Activated T-cell treated with anti-CD3 and anti-CD28 coated beads, Interleukin-2, amount 50 U/mL, for 72 hours (primary cell): ENCODE measurements at regions not wholly inside any gene's neighbourhood (a gene's known extent, or its start where the extent isn't known, plus 50 kb on each side); places are given as distances from the start of the nearest gene placed in this dataset.

Experiments used
- ATAC-seq, 2 donors: fragments of 150-1000 bp; cut with Tn5 transposase; replicated peaks in 1 of 2; 2 replicates each; pipeline ENCODE4 v1.10.0; 2021; ENCODE audit warnings: moderate library complexity in 2 of 2, mild to moderate bottlenecking in 1 of 2
- DNase-seq, 2 donors: peaks; one replicate each; pipeline ENCODE4 v3.0.0; 2021 to 2022; ENCODE audit warnings: mixed read lengths in 1 of 2
- H3K27ac Mint-ChIP-seq: one replicate; pipeline ENCODE4 v1.8.0; 2022; ENCODE audit warnings: mild to moderate bottlenecking, moderate library complexity, mixed read lengths
- H3K27me3 Mint-ChIP-seq: one replicate; pipeline ENCODE4 v1.8.0; 2022; ENCODE audit warnings: low read depth, mixed read lengths
- H3K36me3 Mint-ChIP-seq, 2 donors: one replicate each; pipeline ENCODE4 v1.8.0; 2022; ENCODE audit warnings: mixed read lengths in 2 of 2, mild to moderate bottlenecking in 1 of 2; ENCODE audit not compliant: insufficient read depth in 2 of 2
- H3K4me1 Mint-ChIP-seq: one replicate; pipeline ENCODE4 v1.8.0; 2022; ENCODE audit warnings: low read depth, mixed read lengths
- H3K4me3 Mint-ChIP-seq, 2 donors: one replicate each; pipeline ENCODE4 v1.8.0; 2022; ENCODE audit warnings: mild to moderate bottlenecking in 2 of 2, mixed read lengths in 2 of 2, moderate library complexity in 2 of 2
- H3K9me3 Mint-ChIP-seq, 2 donors: one replicate each; pipeline ENCODE4 v1.8.0; 2022; ENCODE audit warnings: mixed read lengths in 2 of 2

DNA sequence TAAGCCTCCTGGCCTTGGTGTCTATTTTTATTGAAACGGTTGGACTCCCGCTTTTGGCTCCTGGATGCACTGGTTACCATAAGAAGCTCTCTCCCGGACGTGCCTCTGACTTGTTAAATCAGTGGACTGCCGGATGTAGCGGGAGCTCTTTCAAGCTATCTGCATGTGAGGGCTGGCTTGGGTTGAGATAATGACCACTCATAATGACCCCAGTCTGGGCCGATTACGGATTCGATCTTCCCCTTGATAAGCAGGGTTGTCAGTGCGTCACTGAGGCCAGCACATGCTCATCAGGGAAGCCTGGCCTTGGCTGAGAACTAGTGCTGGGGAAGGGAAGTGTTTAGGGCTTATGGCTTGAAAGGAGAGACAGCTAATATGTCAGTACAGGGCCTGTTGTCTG lies 528.1 kb downstream of the CDH26 start:
- no peak for DNase-seq
- H3K27ac Mint-ChIP-seq, result no peak overlapping the region
- no peak for ATAC-seq
- H3K4me3 Mint-ChIP-seq, result no peak overlapping the region
- H3K9me3 Mint-ChIP-seq, result peaks cover 0 to 2% of the 10 kb centered on the region in 2 donors
- H3K4me1 Mint-ChIP-seq, result no peaks in the 10 kb centered on the region
- H3K27me3 Mint-ChIP-seq, result peaks cover 8% of the 10 kb centered on the region
- H3K36me3 Mint-ChIP-seq, result no peaks in the 10 kb centered on the region

DNA sequence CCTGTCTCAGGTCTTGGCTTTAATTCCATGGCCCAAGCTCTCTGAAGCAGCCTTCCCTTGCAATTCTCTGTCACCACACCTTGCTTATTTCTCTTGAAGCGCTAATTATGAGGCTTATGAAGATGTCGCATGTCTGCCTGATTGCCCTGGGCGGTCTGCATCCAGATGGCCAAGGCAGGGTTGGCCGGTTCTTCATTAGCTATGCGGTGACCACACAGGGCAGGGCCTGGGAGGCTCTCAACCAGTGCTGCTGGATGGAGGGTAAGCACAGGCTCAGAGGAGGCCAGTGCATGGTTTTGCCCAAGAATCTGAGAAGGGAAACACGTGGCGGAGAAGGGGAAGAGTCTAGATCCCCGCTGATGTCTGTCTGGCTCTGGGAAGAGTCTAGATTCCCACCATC lies 528.7 kb downstream of the CDH26 start:
- Mint-ChIP-seq H3K9me3 (peaks cover 0 to 2% of the 10 kb centered on the region in 2 donors), H3K4me1 (no peaks in the 10 kb centered on the region), H3K27ac (no peak overlapping the region), H3K27me3 (peaks cover 8% of the 10 kb centered on the region), H3K4me3 (no peak overlapping the region), H3K36me3 (no peaks in the 10 kb centered on the region)
- ATAC-seq, result no peak
- DNase-seq, result no peak

DNA sequence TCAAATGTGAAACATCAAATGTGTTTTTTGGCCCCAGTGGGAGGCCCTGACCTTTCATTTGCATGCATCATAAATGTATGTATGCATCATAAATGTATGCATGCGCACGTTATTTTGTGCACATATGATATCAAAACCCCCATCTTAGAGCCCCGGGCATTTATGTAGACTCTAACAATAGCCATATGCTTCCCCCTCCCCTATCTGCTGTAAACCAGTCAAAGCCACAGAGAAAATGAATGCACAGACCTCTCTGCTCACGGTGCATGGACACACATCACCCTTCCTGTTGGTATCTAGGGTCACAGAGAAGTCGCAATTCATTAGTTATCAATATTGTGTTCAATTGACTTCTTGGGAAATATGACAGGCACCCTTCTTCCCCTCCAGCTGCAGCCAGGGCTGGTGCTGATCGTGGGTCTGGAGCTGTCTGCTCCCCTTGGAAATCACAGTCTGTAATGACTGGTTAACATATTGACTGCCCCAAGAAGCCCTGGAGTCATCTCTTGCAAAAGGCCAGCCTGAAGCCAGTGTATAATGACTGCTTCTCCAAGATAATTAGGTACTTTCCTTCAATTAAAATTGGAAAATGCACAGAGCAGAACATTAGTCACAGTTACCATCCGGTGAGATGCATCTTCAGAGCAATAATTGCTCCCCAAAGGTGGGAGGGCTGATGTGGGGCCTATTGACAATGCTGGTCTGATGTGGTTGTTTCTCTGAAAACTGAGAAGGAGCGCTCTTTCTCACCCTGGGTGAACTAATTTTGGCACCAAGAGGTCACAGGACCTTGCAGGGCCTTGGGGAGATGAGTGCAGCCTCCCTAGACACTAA lies 532.2 kb downstream of the CDH26 start:
- H3K9me3 Mint-ChIP-seq, result peaks cover 0 to 2% of the 10 kb centered on the region in 2 donors
- peaks cover 6% of the 10 kb centered on the region for H3K27me3 Mint-ChIP-seq
- no peak for DNase-seq
- no peak for ATAC-seq
- H3K4me1 Mint-ChIP-seq, result no peaks in the 10 kb centered on the region
- no peak overlapping the region for H3K4me3 Mint-ChIP-seq
- H3K27ac Mint-ChIP-seq, result no peak overlapping the region
- no peaks in the 10 kb centered on the region for H3K36me3 Mint-ChIP-seq

DNA sequence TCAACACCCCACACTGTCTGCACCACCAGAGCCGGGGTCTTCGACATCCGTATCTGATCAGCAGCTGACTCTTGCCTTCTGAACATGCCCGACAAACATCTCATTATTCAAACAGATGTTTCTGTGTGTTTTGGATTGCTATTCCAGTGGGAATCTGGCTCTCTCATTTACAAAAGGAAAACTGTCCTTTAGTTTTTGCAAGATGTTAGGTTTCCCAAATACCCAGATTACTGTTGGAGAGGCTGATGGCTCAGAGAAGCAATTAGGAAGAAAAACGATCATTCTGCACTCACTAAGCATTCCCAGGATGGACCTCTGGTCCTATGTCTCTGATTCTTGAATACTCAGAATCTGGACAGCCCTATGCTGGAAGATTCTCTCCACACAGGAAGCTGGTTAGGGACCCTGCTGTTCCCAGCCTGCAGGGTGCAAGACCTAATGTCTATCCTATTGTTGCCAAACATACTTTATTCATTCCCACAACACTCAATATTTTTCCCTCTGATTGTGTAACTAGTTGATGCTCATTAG lies 532.9 kb downstream of the CDH26 start:
- Mint-ChIP-seq H3K27ac (no peak overlapping the region), H3K36me3 (no peaks in the 10 kb centered on the region)

DNA sequence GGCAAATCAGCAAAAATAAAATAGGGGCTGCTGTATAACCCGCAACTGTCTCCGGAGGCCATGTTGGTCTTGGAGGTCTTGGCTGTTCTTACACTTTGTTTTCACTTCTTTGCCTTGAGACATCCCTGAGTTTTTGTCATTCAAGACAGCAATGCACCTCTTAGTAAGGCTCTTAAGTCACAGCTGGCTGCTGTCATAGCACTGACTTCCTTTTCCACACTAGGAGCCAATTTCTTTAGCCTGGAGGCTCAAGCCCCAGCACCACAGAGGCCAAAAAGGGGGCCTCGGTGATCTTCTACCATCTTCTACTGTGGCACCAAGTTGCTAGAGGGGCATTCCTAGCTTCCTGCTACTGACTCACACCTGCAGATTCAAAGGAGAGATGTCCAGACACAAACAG lies 536.3 kb downstream of the CDH26 start:
- H3K27ac Mint-ChIP-seq, result no peak overlapping the region

More for the DNA sequence above, 532.9 kb downstream of the CDH26 start:
- ATAC-seq, result no peak
- H3K27me3 Mint-ChIP-seq, result no peaks in the 10 kb centered on the region
- no peaks in the 10 kb centered on the region for H3K4me1 Mint-ChIP-seq
- no peak for DNase-seq
- H3K9me3 Mint-ChIP-seq, result no peaks in the 10 kb centered on the region
- H3K4me3 Mint-ChIP-seq, result no peak overlapping the region

DNA sequence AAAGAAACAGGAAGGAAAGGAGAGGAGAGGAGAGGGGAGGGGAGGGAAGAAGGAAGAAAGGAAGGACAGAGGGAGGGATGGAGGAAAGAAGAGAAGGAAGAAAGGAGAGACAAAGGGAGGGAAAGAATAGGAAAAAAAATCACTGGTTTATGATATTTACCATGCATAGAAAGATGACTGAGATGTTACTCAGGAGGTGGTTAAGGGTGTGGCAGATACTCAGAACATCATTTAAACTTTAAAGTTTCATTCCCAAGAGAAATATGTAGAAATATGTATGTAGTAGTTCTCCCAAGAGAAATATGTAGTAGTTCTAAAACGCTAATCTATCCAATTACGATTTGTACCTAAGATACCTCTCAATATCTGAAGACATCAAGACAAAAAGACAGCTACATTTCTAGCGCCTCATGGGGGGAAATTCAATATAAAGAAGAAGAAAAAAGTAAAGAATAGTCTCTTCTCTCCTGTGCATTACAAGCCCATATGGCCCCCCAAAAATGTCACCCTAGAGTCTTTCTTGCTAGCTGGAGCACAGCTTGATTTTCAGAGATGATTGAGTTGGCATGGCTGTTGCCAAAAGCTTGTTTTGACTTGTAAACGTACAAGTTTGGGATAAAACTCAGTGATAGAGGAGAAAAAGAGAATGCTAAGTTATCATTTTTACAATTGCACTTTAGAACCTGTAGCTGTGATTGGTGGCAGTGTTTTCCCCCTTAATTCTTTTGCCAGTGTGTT lies 539.2 kb downstream of the CDH26 start:
- no peak for DNase-seq
- no peak overlapping the region for H3K27ac Mint-ChIP-seq
- no peaks in the 10 kb centered on the region for H3K4me1 Mint-ChIP-seq
- no peak overlapping the region for H3K4me3 Mint-ChIP-seq
- H3K27me3 Mint-ChIP-seq, result peaks cover 15% of the 10 kb centered on the region
- no peak for ATAC-seq
- no peaks in the 10 kb centered on the region for H3K36me3 Mint-ChIP-seq
- no peaks in the 10 kb centered on the region for H3K9me3 Mint-ChIP-seq

More for the DNA sequence above, 536.3 kb downstream of the CDH26 start:
- H3K9me3 Mint-ChIP-seq, result no peaks in the 10 kb centered on the region
- H3K27me3 Mint-ChIP-seq, result no peaks in the 10 kb centered on the region
- ATAC-seq (no peak), DNase-seq (no peak)
- H3K4me3 Mint-ChIP-seq, result no peak overlapping the region
- no peaks in the 10 kb centered on the region for H3K36me3 Mint-ChIP-seq
- H3K4me1 Mint-ChIP-seq, result no peaks in the 10 kb centered on the region

DNA sequence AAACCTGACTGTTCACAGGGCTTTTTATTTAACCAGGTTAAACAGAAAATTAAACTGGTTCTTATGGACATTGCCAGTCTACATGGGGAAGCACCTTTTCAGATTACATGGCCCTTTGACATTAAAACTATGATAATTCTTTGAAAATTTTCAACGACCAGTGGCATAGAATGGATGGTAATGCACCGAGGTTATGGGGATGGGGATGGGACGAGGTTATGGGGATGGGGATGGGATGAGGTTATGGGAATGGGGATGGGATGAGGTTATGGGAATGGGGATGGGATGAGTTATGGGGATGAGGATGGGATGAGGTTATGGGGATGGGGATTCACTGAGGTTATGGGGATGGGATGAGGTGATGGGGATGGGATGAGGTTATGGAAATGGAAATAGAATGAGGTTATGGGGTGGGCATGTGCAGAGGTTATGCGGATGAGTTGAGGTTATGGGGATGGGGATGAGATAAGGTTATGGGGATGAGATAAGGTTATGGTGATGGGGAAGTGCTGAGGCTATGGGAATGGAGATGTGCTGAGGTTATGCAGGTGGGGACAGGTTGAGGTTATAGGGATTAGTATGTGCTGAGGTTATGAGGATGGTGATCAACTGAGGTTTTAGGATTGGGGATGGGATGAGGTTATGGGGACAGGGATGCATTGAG lies 541.9 kb downstream of the CDH26 start:
- H3K27ac Mint-ChIP-seq, result no peak overlapping the region
- H3K9me3 Mint-ChIP-seq, result no peaks in the 10 kb centered on the region
- H3K36me3 Mint-ChIP-seq, result no peaks in the 10 kb centered on the region

DNA sequence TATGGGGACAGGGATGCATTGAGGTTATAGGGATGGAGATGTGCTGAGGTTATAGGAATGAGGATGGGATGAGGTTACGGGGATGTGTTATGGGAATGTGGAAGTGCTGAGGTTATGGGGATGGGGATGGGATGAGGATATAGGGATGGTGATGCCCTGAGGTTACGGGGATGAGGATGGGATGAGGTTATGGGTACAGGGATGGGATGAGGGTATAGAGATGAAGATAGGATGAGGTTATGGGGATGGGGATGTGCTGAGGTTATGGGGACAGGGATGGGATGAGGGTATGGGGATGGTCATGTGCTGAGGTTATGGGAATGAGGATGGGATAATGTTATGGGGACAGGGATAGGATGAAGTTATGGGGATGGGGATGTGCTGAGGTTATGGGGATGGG lies 542.8 kb downstream of the CDH26 start:
- DNase-seq, result no peak
- no peak overlapping the region for H3K27ac Mint-ChIP-seq
- H3K9me3 Mint-ChIP-seq, result no peaks in the 10 kb centered on the region
- H3K4me3 Mint-ChIP-seq, result no peak overlapping the region
- peaks cover 26% of the 10 kb centered on the region for H3K27me3 Mint-ChIP-seq
- H3K36me3 Mint-ChIP-seq, result no peaks in the 10 kb centered on the region
- no peaks in the 10 kb centered on the region for H3K4me1 Mint-ChIP-seq
- ATAC-seq, result no peak

More for the DNA sequence above, 541.9 kb downstream of the CDH26 start:
- H3K27me3 Mint-ChIP-seq, result peaks cover 26% of the 10 kb centered on the region
- no peak overlapping the region for H3K4me3 Mint-ChIP-seq
- DNase-seq (no peak), ATAC-seq (no peak)
- H3K4me1 Mint-ChIP-seq, result no peaks in the 10 kb centered on the region

DNA sequence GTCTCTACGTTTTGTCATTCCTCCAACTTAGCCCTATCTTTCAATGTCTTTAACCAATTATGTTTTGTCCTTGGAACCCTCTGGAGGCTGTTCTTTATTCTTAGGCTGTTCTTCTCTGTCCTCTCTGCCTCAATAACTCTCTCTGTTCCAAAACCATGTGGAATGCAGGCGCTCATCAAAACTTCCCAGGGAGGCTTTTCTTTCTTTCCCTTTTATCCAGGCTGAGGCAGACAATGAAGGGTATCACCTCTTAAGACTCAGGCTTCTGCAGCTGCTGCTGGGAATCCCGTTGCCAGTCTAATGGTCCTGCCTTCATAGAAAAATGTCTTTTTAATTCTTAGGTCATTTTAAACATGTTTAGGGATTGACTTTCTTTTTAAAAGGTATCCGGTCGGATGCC lies 544.7 kb downstream of the CDH26 start:
- DNase-seq, result no peak
- H3K4me1 Mint-ChIP-seq, result no peaks in the 10 kb centered on the region
- H3K27ac Mint-ChIP-seq, result no peak overlapping the region
- peaks cover 26% of the 10 kb centered on the region for H3K27me3 Mint-ChIP-seq
- no peaks in the 10 kb centered on the region for H3K9me3 Mint-ChIP-seq
- H3K4me3 Mint-ChIP-seq, result no peak overlapping the region
- no peak for ATAC-seq
- no peaks in the 10 kb centered on the region for H3K36me3 Mint-ChIP-seq

DNA sequence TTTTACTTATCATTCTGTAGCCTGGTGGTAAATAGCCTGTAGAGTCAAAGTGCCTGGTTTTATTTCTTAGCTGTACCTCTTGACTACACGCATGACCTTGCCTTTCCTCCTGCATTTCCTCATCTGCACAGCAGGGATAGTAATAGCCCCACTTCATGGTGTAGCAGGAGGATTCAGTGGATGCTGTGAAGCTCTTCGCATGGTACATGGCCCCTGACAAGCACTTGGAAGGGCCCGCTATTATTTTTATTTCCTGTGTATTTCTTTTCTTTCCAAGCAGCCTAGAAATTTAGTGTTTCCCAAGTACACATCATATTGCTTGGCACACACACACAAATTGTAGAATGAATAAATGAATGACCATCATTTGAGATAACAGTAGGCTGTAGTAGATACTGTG lies 547.2 kb downstream of the CDH26 start:
- DNase-seq, result no peak
- Mint-ChIP-seq H3K36me3 (no peaks in the 10 kb centered on the region), H3K9me3 (no peaks in the 10 kb centered on the region), H3K27ac (no peak overlapping the region), H3K4me1 (no peaks in the 10 kb centered on the region), H3K4me3 (no peak overlapping the region), H3K27me3 (peaks cover 23% of the 10 kb centered on the region)
- ATAC-seq, result no peak

DNA sequence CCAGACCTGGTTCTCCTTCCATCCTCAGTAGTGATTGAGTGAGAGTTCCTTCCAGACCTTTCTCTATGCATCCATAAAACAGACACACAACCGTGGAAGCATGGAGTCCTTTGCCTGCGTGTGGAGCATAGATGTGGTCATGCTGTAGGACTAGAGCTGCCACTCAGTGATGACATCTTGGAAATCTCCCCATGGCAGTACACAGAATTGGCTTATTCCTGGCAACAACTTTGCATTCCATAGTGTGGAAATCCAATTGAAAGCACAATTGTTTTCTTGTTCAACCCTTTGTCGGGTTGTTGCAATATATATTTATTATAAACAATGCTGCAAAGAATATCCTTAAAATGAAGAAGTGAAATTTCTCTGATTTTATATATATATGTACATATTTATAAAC lies 547.8 kb downstream of the CDH26 start:
- DNase-seq (no peak), ATAC-seq (no peak)
- Mint-ChIP-seq H3K9me3 (no peaks in the 10 kb centered on the region), H3K4me1 (no peaks in the 10 kb centered on the region), H3K27ac (no peak overlapping the region), H3K4me3 (no peak overlapping the region), H3K27me3 (peaks cover 16% of the 10 kb centered on the region), H3K36me3 (no peaks in the 10 kb centered on the region)

DNA sequence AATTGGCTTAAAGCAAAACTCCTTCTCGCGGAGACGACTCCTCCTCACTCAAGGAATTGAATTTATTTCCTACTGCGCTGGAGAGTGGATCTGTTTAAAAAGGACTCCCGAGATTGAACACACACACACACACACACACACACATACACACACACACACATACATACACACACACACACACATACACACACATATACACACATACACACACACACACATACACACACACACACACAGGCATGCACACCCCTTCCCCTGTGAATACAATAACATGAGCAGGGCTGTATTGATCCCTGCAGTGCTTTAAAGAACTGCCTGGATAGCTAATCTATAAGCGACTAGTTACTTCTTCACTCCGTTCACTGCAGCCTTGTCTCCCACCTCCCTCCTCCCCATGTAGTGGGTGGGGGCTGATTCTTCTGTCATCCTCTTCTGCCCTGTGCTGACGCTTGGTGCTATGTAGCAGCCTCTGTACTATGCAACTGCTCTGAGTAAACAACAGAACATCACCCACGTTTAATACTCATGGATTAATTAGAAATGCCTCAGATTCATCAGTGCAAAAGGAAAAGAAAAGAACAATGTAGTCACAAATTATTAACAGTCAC lies 549.0 kb downstream of the CDH26 start:
- H3K36me3 Mint-ChIP-seq, result no peaks in the 10 kb centered on the region
- H3K27me3 Mint-ChIP-seq, result peaks cover 14% of the 10 kb centered on the region
- H3K4me1 Mint-ChIP-seq, result no peaks in the 10 kb centered on the region
- no peak overlapping the region for H3K27ac Mint-ChIP-seq
- ATAC-seq (no peak), DNase-seq (no peak)
- H3K9me3 Mint-ChIP-seq, result no peaks in the 10 kb centered on the region
- no peak overlapping the region for H3K4me3 Mint-ChIP-seq

DNA sequence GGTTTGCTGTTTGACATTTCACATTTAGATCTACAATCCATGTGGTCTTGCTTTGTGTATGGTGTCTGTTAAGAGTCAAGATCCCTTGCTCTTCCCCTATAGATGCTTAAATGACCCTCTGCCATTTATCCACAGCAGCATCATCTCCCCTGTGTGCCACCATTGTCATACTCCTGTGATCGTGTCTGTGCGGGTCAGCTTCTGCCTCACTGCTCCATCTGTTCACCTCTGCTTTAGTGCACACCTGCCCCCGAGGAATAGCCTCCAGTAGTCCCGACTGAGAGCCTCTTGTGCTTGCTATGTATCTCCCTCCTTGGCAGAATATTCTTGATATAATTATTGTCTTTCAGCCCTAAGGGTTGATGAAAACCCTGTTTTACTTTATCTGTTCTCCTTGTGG lies 551.2 kb downstream of the CDH26 start:
- no peak for ATAC-seq
- H3K4me1 Mint-ChIP-seq, result no peaks in the 10 kb centered on the region
- H3K4me3 Mint-ChIP-seq, result no peak overlapping the region
- peaks cover 10% of the 10 kb centered on the region for H3K27me3 Mint-ChIP-seq
- H3K36me3 Mint-ChIP-seq, result no peaks in the 10 kb centered on the region
- no peak for DNase-seq
- H3K9me3 Mint-ChIP-seq, result no peaks in the 10 kb centered on the region
- no peak overlapping the region for H3K27ac Mint-ChIP-seq
